Erythroblast (primary cell): ENCODE measurements at regions not wholly inside any gene's neighbourhood (a gene's known extent, or its start where the extent isn't known, plus 50 kb on each side); places are given as distances from the start of the nearest gene placed in this dataset.

Source experiments
- GATA1 ChIP-seq: IDR thresholded peaks from 2 replicates; pipeline ENCODE4 v1.6.1; 2011; ENCODE audit warnings: low read depth, mild to moderate bottlenecking, control low read depth, low read length, moderate library complexity
- POLR2A ChIP-seq: IDR thresholded peaks from 2 replicates; pipeline ENCODE4 v1.6.1; 2011; ENCODE audit warnings: mild to moderate bottlenecking, low read length

GRCh38 chr5:107112216-107112615 lies 558.5 kb downstream of the EFNA5 start:
- TF ChIP-seq POLR2A (no peak), GATA1 (no peak)
